DOHH2 (cell line): ENCODE measurements at regions not wholly inside any gene's neighbourhood (a gene's known extent, or its start where the extent isn't known, plus 50 kb on each side); places are given as distances from the start of the nearest gene placed in this dataset.
"Not testable (repeated sequence)": the region's sequence is repeated elsewhere in the genome, so short reads cannot be mapped to it uniquely, and the experiment has no call there.

Experiments
- H3F3A ChIP-seq: fragments of 200-600 bp; sonication (generic), shearing (Covaris generic); 2 replicates; pipeline ENCODE4 v1.6.0; 2016; ENCODE audit warnings: antibody characterized with exemption, mild to moderate bottlenecking; ENCODE audit not compliant: control insufficient read depth, insufficient read depth
- H3K27ac ChIP-seq: fragments of 200-600 bp; sonication (generic); 2 replicates; pipeline ENCODE4 v1.5.1; 2014; ENCODE audit warnings: low read depth, mild to moderate bottlenecking, low read length, moderate library complexity
- H3K27me3 ChIP-seq: fragments of 200-600 bp; sonication (generic); 2 replicates; pipeline ENCODE4 v1.6.1; 2014; ENCODE audit warnings: mild to moderate bottlenecking, low read length, mixed read lengths; ENCODE audit not compliant: control insufficient read depth
- H3K36me3 ChIP-seq: fragments of 200-600 bp; sonication (generic); 2 replicates; pipeline ENCODE4 v1.6.1; 2014; ENCODE audit warnings: mild to moderate bottlenecking, low read length, moderate library complexity, mixed read lengths; ENCODE audit not compliant: control insufficient read depth
- H3K4me1 ChIP-seq: fragments of 200-600 bp; sonication (generic); 2 replicates; pipeline ENCODE4 v1.6.1; 2014; ENCODE audit warnings: mild to moderate bottlenecking, low read length, mixed read lengths; ENCODE audit not compliant: control insufficient read depth
- H3K4me2 ChIP-seq: fragments of 200-600 bp; sonication (generic); 2 replicates; pipeline ENCODE4 v1.6.0; 2014; ENCODE audit warnings: mild to moderate bottlenecking, low read length, moderate library complexity
- H3K4me3 ChIP-seq: fragments of 200-600 bp; sonication (generic); 2 replicates; pipeline ENCODE4 v1.5.1; 2014; ENCODE audit warnings: mild to moderate bottlenecking, low read length, mixed read lengths
- H3K79me2 ChIP-seq: fragments of 200-600 bp; sonication (generic); 2 replicates; pipeline ENCODE4 v1.6.1; 2014; ENCODE audit warnings: mild to moderate bottlenecking, low read length, mixed read lengths; ENCODE audit not compliant: control insufficient read depth
- H3K9me2 ChIP-seq: fragments of 200-600 bp; sonication (generic); replicated peaks from 2 replicates; pipeline ENCODE4 v1.6.1; 2014; ENCODE audit warnings: mild to moderate bottlenecking, low read length, mixed read lengths; ENCODE audit not compliant: control insufficient read depth
- H3K9me3 ChIP-seq: fragments of 200-600 bp; sonication (generic); 2 replicates; pipeline ENCODE4 v1.6.1; 2014; ENCODE audit warnings: antibody characterized with exemption, low read length, mixed read lengths; ENCODE audit not compliant: control insufficient read depth, insufficient read depth
- H4K20me1 ChIP-seq: fragments of 200-600 bp; sonication (generic); 2 replicates; pipeline ENCODE4 v1.6.0; 2014; ENCODE audit warnings: low read depth, mild to moderate bottlenecking, antibody characterized with exemption, low read length, moderate library complexity; ENCODE audit not compliant: control insufficient read depth, insufficient read depth
- CTCF ChIP-seq: fragments of 200-600 bp; sonication (generic); IDR thresholded peaks from one replicate; pipeline ENCODE4 v1.5.1; 2014; ENCODE audit warnings: antibody characterized with exemption, mild to moderate bottlenecking, low read depth, low read length; ENCODE audit not compliant: poor library complexity, severe bottlenecking
- EZH2phosphoT487 ChIP-seq: fragments of 200-600 bp; sonication (generic); IDR thresholded peaks from 2 replicates; pipeline ENCODE4 v1.6.1; 2017; ENCODE audit warnings: borderline replicate concordance, mild to moderate bottlenecking, antibody characterized with exemption, low read length, moderate library complexity, mixed read lengths

GRCh38 chr5:103862398-103862797, 299.8 kb upstream of the NUDT12 start:
- Histone ChIP-seq H3K36me3 (no peaks in the 10 kb centered on the region), H3K4me2 (no peak overlapping the region), H3K27me3 (no peaks in the 10 kb centered on the region), H3K27ac (no peak overlapping the region), H3K79me2 (no peaks in the 10 kb centered on the region), H3F3A (no peaks in the 10 kb centered on the region), H4K20me1 (no peaks in the 10 kb centered on the region), H3K9me3 (no peaks in the 10 kb centered on the region), H3K4me3 (no peak overlapping the region), H3K4me1 (no peaks in the 10 kb centered on the region), H3K9me2 (no peaks in the 10 kb centered on the region)
- no peak for TF ChIP-seq CTCF
- no peak for TF ChIP-seq EZH2phosphoT487

DNA sequence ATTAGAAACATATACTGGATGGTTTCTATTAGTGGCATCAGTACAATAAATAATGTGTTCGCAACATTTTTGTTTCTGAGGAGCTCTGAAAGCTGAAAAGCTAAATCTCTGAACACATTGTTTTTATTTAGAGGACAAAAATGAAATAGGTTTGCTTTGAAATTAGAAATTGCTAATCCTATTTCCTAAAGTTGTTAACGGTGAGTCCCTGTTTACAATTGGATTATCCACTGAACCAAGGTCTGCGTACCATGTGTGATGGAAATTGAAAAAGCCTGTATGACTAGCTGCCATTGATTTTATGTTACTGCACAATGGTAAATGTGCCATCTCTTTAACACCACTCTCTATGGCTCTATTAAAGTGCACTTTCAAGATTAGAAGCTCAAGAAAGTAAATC, 297.7 kb upstream of the NUDT12 start:
- Histone ChIP-seq H3K9me2 (no peaks in the 10 kb centered on the region), H3K27me3 (no peaks in the 10 kb centered on the region), H4K20me1 (no peaks in the 10 kb centered on the region), H3K4me2 (no peak overlapping the region), H3K27ac (no peak overlapping the region), H3K79me2 (no peaks in the 10 kb centered on the region), H3K4me3 (no peak overlapping the region), H3F3A (no peaks in the 10 kb centered on the region), H3K9me3 (no peaks in the 10 kb centered on the region), H3K4me1 (no peaks in the 10 kb centered on the region), H3K36me3 (no peaks in the 10 kb centered on the region)
- TF ChIP-seq EZH2phosphoT487: no peak
- TF ChIP-seq CTCF: no peak

- not testable (repeated sequence) for H3K4me1 ChIP-seq, H3K9me3 ChIP-seq, H3K36me3 ChIP-seq, H3F3A ChIP-seq, H3K79me2 ChIP-seq, H3K27ac ChIP-seq, H3K4me3 ChIP-seq, H3K4me2 ChIP-seq, H4K20me1 ChIP-seq, H3K9me2 ChIP-seq, H3K27me3 ChIP-seq
These were observed 295.8 kb upstream of the NUDT12 start for GRCh38 chr5:103858367-103858766.

GRCh38 chr5:103851091-103851490, 288.5 kb upstream of the NUDT12 start:
- Histone ChIP-seq H3K9me3 (no peaks in the 10 kb centered on the region), H3K36me3 (no peaks in the 10 kb centered on the region), H3K4me1 (no peaks in the 10 kb centered on the region), H3K27me3 (no peaks in the 10 kb centered on the region), H3K79me2 (no peaks in the 10 kb centered on the region), H3K27ac (no peak overlapping the region), H3F3A (no peaks in the 10 kb centered on the region), H3K4me3 (no peak overlapping the region), H4K20me1 (no peaks in the 10 kb centered on the region), H3K9me2 (no peaks in the 10 kb centered on the region), H3K4me2 (no peak overlapping the region)
- TF ChIP-seq CTCF: no peak
